ENCODE measurements at regions not wholly inside any gene's neighbourhood (a gene's known extent, or its start where the extent isn't known, plus 50 kb on each side); places are given as distances from the start of the nearest gene placed in this dataset.

DNA sequence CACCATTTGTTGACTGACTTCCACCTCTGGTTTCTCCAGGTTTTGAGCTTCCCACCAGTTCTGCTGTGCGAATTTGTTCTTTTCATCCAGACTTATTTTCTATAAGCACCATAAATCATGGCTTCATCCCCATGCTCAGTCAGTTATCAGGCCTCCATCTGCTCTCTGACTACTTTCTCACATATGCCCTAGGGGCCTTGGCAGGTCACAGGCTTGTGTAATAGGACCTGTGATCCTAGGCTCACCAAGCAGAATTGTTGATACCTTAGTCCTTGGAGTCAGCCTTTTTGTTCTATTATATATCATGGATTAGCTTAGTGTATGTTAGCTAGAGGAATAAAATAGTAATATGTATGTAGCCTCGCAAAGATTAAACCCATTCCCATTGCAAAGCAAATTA, 284.2 kb upstream of the TANK start (continued):
- TF ChIP-seq, protein P1, sequence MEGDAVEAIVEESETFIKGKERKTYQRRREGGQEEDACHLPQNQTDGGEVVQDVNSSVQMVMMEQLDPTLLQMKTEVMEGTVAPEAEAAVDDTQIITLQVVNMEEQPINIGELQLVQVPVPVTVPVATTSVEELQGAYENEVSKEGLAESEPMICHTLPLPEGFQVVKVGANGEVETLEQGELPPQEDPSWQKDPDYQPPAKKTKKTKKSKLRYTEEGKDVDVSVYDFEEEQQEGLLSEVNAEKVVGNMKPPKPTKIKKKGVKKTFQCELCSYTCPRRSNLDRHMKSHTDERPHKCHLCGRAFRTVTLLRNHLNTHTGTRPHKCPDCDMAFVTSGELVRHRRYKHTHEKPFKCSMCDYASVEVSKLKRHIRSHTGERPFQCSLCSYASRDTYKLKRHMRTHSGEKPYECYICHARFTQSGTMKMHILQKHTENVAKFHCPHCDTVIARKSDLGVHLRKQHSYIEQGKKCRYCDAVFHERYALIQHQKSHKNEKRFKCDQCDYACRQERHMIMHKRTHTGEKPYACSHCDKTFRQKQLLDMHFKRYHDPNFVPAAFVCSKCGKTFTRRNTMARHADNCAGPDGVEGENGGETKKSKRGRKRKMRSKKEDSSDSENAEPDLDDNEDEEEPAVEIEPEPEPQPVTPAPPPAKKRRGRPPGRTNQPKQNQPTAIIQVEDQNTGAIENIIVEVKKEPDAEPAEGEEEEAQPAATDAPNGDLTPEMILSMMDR (conservative IDR thresholded peaks at IDR 0.05; ENCODE audit: low read depth in 2 of 2) = no peak
- TF ChIP-seq EZH2 (IDR thresholded peaks at IDR 0.05; ENCODE audit: low read depth, unreplicated experiment) (no peak), ZNF331 (CRISPR knock-in tag; IDR thresholded peaks at IDR 0.05; ENCODE audit: low read depth) (no peak), JUNB (IDR thresholded peaks at IDR 0.05; ENCODE audit: unreplicated experiment) (no peak), STAT1 (IDR thresholded peaks at IDR 0.05; ENCODE audit: unreplicated experiment) (no peak), NANOG (IDR thresholded peaks at IDR 0.05; ENCODE audit: borderline replicate concordance) (no peak)
- TF ChIP-seq, protein P2, sequence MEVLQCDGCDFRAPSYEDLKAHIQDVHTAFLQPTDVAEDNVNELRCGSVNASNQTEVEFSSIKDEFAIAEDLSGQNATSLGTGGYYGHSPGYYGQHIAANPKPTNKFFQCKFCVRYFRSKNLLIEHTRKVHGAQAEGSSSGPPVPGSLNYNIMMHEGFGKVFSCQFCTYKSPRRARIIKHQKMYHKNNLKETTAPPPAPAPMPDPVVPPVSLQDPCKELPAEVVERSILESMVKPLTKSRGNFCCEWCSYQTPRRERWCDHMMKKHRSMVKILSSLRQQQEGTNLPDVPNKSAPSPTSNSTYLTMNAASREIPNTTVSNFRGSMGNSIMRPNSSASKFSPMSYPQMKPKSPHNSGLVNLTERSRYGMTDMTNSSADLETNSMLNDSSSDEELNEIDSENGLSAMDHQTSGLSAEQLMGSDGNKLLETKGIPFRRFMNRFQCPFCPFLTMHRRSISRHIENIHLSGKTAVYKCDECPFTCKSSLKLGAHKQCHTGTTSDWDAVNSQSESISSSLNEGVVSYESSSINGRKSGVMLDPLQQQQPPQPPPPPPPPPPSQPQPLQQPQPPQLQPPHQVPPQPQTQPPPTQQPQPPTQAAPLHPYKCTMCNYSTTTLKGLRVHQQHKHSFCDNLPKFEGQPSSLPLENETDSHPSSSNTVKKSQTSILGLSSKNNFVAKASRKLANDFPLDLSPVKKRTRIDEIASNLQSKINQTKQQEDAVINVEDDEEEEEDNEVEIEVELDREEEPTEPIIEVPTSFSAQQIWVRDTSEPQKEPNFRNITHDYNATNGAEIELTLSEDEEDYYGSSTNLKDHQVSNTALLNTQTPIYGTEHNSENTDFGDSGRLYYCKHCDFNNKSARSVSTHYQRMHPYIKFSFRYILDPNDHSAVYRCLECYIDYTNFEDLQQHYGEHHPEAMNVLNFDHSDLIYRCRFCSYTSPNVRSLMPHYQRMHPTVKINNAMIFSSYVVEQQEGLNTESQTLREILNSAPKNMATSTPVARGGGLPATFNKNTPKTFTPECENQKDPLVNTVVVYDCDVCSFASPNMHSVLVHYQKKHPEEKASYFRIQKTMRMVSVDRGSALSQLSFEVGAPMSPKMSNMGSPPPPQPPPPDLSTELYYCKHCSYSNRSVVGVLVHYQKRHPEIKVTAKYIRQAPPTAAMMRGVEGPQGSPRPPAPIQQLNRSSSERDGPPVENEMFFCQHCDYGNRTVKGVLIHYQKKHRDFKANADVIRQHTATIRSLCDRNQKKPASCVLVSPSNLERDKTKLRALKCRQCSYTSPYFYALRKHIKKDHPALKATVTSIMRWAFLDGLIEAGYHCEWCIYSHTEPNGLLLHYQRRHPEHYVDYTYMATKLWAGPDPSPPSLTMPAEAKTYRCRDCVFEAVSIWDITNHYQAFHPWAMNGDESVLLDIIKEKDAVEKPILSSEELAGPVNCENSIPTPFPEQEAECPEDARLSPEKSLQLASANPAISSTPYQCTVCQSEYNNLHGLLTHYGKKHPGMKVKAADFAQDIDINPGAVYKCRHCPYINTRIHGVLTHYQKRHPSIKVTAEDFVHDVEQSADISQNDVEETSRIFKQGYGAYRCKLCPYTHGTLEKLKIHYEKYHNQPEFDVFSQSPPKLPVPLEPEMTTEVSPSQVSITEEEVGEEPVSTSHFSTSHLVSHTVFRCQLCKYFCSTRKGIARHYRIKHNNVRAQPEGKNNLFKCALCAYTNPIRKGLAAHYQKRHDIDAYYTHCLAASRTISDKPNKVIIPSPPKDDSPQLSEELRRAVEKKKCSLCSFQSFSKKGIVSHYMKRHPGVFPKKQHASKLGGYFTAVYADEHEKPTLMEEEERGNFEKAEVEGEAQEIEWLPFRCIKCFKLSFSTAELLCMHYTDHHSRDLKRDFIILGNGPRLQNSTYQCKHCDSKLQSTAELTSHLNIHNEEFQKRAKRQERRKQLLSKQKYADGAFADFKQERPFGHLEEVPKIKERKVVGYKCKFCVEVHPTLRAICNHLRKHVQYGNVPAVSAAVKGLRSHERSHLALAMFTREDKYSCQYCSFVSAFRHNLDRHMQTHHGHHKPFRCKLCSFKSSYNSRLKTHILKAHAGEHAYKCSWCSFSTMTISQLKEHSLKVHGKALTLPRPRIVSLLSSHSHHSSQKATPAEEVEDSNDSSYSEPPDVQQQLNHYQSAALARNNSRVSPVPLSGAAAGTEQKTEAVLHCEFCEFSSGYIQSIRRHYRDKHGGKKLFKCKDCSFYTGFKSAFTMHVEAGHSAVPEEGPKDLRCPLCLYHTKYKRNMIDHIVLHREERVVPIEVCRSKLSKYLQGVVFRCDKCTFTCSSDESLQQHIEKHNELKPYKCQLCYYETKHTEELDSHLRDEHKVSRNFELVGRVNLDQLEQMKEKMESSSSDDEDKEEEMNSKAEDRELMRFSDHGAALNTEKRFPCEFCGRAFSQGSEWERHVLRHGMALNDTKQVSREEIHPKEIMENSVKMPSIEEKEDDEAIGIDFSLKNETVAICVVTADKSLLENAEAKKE (CRISPR knock-in tag; IDR thresholded peaks at IDR 0.05) = no peak

DNA sequence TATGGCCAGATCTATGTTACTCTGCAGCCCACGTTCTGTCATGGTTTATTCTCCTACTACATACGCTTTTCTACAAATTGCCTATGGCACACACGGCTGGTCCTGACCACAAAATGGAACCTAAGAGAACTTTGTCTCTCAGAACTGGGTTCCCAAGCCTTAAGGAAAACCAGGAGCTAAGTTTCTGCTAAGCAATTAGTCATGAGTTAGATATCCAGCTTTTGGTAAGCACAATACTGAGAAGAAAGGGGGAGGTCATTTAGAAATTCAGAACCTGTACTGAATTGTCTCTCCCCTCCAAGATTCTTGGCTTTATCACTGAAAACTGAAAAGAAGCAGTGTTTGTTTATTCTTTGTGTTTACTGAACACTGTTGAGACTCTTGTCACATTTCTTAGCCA, 283.5 kb upstream of the TANK start:
- H3K27me3 ChIP-seq (ENCODE audit: insufficient read depth) = no peaks in the 10 kb centered on the region
- H3K27ac Mint-ChIP-seq = no peak overlapping the region
- no peak overlapping the region for H3K27ac ChIP-seq (ENCODE audit: low read depth)
- no peaks in the 10 kb centered on the region for H3K79me2 ChIP-seq (replicated peaks; ENCODE audit: insufficient read depth)
- no peak overlapping the region for H3K4me3 ChIP-seq
- no peaks in the 10 kb centered on the region for H3K36me3 Mint-ChIP-seq (ENCODE audit: low read depth)
- H3K4me1 ChIP-seq (ENCODE audit: insufficient read depth) = no peaks in the 10 kb centered on the region
- H3K27me3 Mint-ChIP-seq (ENCODE audit: insufficient read depth, low read depth, poor library complexity) = peaks cover 2% of the 10 kb centered on the region
- no peaks in the 10 kb centered on the region for H3F3A ChIP-seq (replicated peaks; ENCODE audit: low read depth)
- TF ChIP-seq, protein P3, sequence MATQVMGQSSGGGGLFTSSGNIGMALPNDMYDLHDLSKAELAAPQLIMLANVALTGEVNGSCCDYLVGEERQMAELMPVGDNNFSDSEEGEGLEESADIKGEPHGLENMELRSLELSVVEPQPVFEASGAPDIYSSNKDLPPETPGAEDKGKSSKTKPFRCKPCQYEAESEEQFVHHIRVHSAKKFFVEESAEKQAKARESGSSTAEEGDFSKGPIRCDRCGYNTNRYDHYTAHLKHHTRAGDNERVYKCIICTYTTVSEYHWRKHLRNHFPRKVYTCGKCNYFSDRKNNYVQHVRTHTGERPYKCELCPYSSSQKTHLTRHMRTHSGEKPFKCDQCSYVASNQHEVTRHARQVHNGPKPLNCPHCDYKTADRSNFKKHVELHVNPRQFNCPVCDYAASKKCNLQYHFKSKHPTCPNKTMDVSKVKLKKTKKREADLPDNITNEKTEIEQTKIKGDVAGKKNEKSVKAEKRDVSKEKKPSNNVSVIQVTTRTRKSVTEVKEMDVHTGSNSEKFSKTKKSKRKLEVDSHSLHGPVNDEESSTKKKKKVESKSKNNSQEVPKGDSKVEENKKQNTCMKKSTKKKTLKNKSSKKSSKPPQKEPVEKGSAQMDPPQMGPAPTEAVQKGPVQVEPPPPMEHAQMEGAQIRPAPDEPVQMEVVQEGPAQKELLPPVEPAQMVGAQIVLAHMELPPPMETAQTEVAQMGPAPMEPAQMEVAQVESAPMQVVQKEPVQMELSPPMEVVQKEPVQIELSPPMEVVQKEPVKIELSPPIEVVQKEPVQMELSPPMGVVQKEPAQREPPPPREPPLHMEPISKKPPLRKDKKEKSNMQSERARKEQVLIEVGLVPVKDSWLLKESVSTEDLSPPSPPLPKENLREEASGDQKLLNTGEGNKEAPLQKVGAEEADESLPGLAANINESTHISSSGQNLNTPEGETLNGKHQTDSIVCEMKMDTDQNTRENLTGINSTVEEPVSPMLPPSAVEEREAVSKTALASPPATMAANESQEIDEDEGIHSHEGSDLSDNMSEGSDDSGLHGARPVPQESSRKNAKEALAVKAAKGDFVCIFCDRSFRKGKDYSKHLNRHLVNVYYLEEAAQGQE (IDR thresholded peaks at IDR 0.05; ENCODE audit: unreplicated experiment) = no peak
- peak overlapping the region; percentile 52; the same call in 1 of the 2 replicates for H2AFZ ChIP-seq
- H4K20me1 ChIP-seq (replicated peaks; ENCODE audit: insufficient read depth) = no peaks in the 10 kb centered on the region
- H3K4me2 ChIP-seq = no peak overlapping the region
- no peak overlapping the region for H3K4me3 Mint-ChIP-seq
- no peaks in the 10 kb centered on the region for H3K36me3 ChIP-seq (ENCODE audit: insufficient read depth)
- H3K4me1 Mint-ChIP-seq = no peaks in the 10 kb centered on the region
- H3K9me3 Mint-ChIP-seq = no peaks in the 10 kb centered on the region
- DNase-seq (ENCODE audit: low spot score) (no peak), ATAC-seq (no peak)
- H3K9me2 ChIP-seq (ENCODE audit: insufficient read depth) = 0 out of 2 replicates have a peak, but pooled peaks cover 18% of the 10 kb centered on the region
